ENCODE measurements at regions not wholly inside any gene's neighbourhood (a gene's known extent, or its start where the extent isn't known, plus 50 kb on each side); places are given as distances from the start of the nearest gene placed in this dataset.

GRCh38 chr9:38194870-38195269 lies 125.8 kb upstream of the SHB start:
- no peak overlapping the region for H3K27ac Mint-ChIP-seq
- ATAC-seq (no peak), DNase-seq (no peak)
- peaks cover 32% of the 10 kb centered on the region for H3K27me3 Mint-ChIP-seq
- no peaks in the 10 kb centered on the region for H3K4me1 Mint-ChIP-seq
- no peaks in the 10 kb centered on the region for H3K36me3 Mint-ChIP-seq (ENCODE audit: low read depth)
- no peaks in the 10 kb centered on the region for H3K9me3 ChIP-seq (ENCODE audit: control insufficient read depth, low read length, poor library complexity, severe bottlenecking)
- H3K4me3 Mint-ChIP-seq = peak overlapping the region; percentile 10

GRCh38 chr9:38192731-38193265 lies 123.8 kb upstream of the SHB start:
- DNase-seq = no peak
- Mint-ChIP-seq H3K27ac (no peak overlapping the region), H3K27me3 (peaks cover 26% of the 10 kb centered on the region), H3K4me3 (no peak overlapping the region), H3K36me3 (ENCODE audit: low read depth) (no peaks in the 10 kb centered on the region), H3K4me1 (no peaks in the 10 kb centered on the region)
- no peak for ATAC-seq
- no peaks in the 10 kb centered on the region for H3K9me3 ChIP-seq (ENCODE audit: control insufficient read depth, low read length, poor library complexity, severe bottlenecking)

DNA sequence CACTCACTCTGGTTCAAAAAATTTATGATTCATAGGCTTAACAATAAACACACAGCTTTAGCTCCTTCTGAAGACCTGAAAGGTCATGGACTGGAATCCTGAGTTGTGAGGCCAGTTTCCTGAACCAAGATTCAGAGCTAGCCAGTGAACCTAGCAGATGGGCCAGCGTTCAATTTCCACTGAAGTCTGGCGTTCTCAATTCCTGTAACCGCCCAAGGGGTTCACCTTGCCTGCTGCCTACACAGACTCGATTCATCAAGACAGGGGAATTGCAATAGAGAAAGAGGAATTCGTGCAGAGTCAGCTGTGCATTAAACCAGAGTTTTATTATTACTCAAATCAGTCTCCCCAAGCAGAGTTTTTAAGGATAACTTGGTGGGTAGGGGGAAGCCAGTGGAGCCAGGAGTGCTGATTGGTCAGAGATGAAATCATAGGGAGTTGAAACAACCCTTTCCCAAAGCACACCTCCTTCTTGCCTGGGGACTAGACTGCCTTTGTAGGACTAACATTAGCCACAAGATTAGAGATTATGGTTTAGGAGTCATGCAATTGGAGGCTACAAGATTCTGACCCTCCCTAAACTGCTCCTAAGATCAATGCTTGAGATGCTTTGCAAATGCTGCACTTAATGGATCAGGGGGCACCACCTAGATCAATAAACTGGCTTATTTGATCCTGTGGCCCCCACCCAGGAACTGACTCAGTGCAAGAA lies 117.5 kb upstream of the SHB start:
- ATAC-seq (no peak), DNase-seq (no peak)
- H3K36me3 Mint-ChIP-seq (ENCODE audit: low read depth) = no peaks in the 10 kb centered on the region
- H3K27ac Mint-ChIP-seq = no peak overlapping the region
- peaks cover 14% of the 10 kb centered on the region for H3K27me3 Mint-ChIP-seq
- H3K4me3 Mint-ChIP-seq = no peak overlapping the region
- H3K9me3 ChIP-seq (ENCODE audit: control insufficient read depth, low read length, poor library complexity, severe bottlenecking) = no peaks in the 10 kb centered on the region
- H3K4me1 Mint-ChIP-seq = no peaks in the 10 kb centered on the region

DNA sequence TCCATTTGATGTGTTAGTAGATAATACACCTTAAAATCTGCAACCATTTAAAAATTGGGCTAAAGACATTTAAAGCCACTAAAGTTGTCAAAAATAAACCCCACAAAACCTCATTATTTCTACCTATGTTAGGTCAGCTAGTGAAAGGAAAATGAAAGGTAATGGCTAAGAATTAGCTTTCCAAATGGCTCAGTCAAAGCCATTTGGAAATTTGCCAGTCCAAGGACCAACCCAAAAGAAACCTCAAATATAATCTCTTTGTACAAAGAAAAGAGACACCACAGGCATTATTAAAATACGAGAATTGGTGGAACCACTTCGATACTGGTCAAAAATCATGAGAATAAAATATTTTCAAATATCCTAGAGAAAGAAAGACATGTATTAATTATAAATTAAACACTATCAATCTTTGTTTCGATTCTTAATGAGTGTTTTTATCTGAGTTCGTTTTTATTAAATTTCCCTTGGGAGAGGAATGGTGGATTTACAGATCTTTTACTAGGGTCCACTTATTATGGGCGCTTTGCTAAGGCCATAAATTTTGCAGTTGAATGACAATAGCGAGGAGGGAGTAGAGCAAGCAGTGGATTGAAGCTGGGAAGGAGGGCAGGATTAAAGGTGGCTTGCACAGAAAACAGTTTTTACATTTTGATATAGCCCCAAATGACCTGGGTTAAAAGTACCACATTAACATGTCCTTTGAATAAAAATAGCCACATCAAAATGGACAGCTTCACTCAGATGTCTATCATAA lies 116.8 kb upstream of the SHB start:
- no peak overlapping the region for H3K4me3 Mint-ChIP-seq
- no peaks in the 10 kb centered on the region for H3K4me1 Mint-ChIP-seq
- peaks cover 14% of the 10 kb centered on the region for H3K27me3 Mint-ChIP-seq
- H3K9me3 ChIP-seq (ENCODE audit: control insufficient read depth, low read length, poor library complexity, severe bottlenecking) = no peaks in the 10 kb centered on the region
- no peak overlapping the region for H3K27ac Mint-ChIP-seq
- no peaks in the 10 kb centered on the region for H3K36me3 Mint-ChIP-seq (ENCODE audit: low read depth)
- ATAC-seq = no peak
- DNase-seq = no peak

GRCh38 chr9:38183994-38184568 lies 115.1 kb upstream of the SHB start:
- DNase-seq (no peak), ATAC-seq (no peak)
- H3K36me3 Mint-ChIP-seq (ENCODE audit: low read depth) = no peaks in the 10 kb centered on the region
- no peaks in the 10 kb centered on the region for H3K9me3 ChIP-seq (ENCODE audit: control insufficient read depth, low read length, poor library complexity, severe bottlenecking)
- H3K27me3 Mint-ChIP-seq = peaks cover 24% of the 10 kb centered on the region
- H3K27ac Mint-ChIP-seq = no peak overlapping the region
- H3K4me1 Mint-ChIP-seq = no peaks in the 10 kb centered on the region
- H3K4me3 Mint-ChIP-seq = no peak overlapping the region

GRCh38 chr9:38182321-38182720 lies 113.3 kb upstream of the SHB start:
- H3K9me3 ChIP-seq (ENCODE audit: control insufficient read depth, low read length, poor library complexity, severe bottlenecking) = no peaks in the 10 kb centered on the region
- H3K4me3 Mint-ChIP-seq = no peak overlapping the region
- peaks cover 34% of the 10 kb centered on the region for H3K27me3 Mint-ChIP-seq
- DNase-seq (no peak), ATAC-seq (no peak)
- no peaks in the 10 kb centered on the region for H3K4me1 Mint-ChIP-seq
- no peaks in the 10 kb centered on the region for H3K36me3 Mint-ChIP-seq (ENCODE audit: low read depth)
- no peak overlapping the region for H3K27ac Mint-ChIP-seq

- DNase-seq (no peak), ATAC-seq (no peak)
- Mint-ChIP-seq H3K4me3 (no peak overlapping the region), H3K27me3 (peaks cover 31% of the 10 kb centered on the region), H3K4me1 (no peaks in the 10 kb centered on the region), H3K27ac (no peak overlapping the region), H3K36me3 (ENCODE audit: low read depth) (no peaks in the 10 kb centered on the region)
- no peaks in the 10 kb centered on the region for H3K9me3 ChIP-seq (ENCODE audit: control insufficient read depth, low read length, poor library complexity, severe bottlenecking)
These were observed 112.8 kb upstream of the SHB start for GRCh38 chr9:38181866-38182265.

DNA sequence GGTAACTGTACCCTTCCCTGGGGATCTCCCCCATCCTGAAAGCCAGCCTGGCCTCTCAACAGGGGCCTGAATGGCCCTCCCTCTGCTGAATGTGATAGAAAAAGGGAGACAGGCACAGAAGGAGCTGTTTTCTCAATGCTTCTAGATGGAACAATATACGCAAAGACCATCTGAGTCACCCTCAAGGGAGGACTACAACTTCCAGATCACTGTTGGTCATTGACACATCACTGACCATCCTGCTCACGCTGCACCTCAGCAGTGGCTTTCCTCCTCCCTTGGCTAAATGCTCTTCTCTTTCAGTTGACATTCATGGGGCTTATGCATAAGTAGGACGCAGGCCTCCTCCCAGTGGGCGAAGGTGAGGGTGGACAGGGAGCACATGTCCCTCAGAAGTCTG lies 112.2 kb upstream of the SHB start:
- no peak overlapping the region for H3K27ac Mint-ChIP-seq
- H3K27me3 Mint-ChIP-seq = peaks cover 28% of the 10 kb centered on the region
- H3K36me3 Mint-ChIP-seq (ENCODE audit: low read depth) = no peaks in the 10 kb centered on the region
- ATAC-seq (no peak), DNase-seq (no peak)
- H3K9me3 ChIP-seq (ENCODE audit: control insufficient read depth, low read length, poor library complexity, severe bottlenecking) = no peaks in the 10 kb centered on the region
- H3K4me3 Mint-ChIP-seq = no peak overlapping the region
- no peaks in the 10 kb centered on the region for H3K4me1 Mint-ChIP-seq

GRCh38 chr9:38180656-38181055 lies 111.6 kb upstream of the SHB start:
- H3K36me3 Mint-ChIP-seq (ENCODE audit: low read depth) = no peaks in the 10 kb centered on the region
- no peak for ATAC-seq

DNA sequence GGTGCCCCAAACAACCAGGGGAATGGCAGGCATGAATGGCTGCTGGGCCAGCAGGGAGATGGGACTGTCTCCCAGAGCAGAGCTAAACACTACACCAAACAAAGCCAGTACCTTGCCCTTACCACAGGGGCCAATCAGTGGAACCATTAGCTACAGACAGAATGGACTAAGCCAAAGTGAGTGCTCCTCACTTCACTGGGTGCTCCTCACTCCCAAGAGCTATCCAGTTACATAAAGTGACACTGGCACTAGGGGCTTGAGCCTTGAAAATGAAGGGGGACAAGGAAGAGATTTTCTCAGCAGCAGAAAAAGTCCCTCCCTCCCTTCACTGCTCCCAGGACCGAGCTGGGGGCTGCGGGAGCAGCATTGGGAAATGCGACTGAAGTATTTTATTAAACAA lies 110.9 kb upstream of the SHB start:
- Mint-ChIP-seq H3K4me1 (no peaks in the 10 kb centered on the region), H3K36me3 (ENCODE audit: low read depth) (peaks cover 1% of the 10 kb centered on the region), H3K27ac (no peak overlapping the region), H3K4me3 (no peak overlapping the region), H3K27me3 (peaks cover 24% of the 10 kb centered on the region)
- DNase-seq (no peak), ATAC-seq (no peak)
- H3K9me3 ChIP-seq (ENCODE audit: control insufficient read depth, low read length, poor library complexity, severe bottlenecking) = no peaks in the 10 kb centered on the region

More at GRCh38 chr9:38180656-38181055, 111.6 kb upstream of the SHB start:
- no peak overlapping the region for H3K4me3 Mint-ChIP-seq
- no peak overlapping the region for H3K27ac Mint-ChIP-seq
- H3K27me3 Mint-ChIP-seq = peaks cover 23% of the 10 kb centered on the region
- H3K9me3 ChIP-seq (ENCODE audit: control insufficient read depth, low read length, poor library complexity, severe bottlenecking) = no peaks in the 10 kb centered on the region
- no peaks in the 10 kb centered on the region for H3K4me1 Mint-ChIP-seq
- DNase-seq = no peak

DNA sequence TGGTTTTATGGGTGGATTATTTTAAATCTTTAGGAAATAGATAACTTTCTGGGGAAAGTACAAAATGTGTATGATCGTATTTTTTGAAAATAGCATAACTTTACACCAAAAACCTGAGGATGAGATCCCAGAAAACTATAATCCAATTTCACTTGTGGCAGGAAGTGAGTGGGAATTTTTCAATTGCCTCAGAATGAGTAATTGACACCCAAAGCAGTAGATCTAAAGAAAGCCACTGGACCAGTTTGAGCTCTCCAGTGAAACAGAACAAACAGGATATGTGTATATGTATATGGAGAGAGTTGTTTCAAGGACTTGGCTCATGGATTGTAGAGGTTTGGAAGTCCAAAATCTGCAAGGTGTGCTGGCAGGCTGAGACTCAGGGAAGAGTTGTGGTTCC lies 109.2 kb upstream of the SHB start:
- no peak overlapping the region for H3K27ac Mint-ChIP-seq
- no peaks in the 10 kb centered on the region for H3K4me1 Mint-ChIP-seq
- DNase-seq (no peak), ATAC-seq (no peak)
- H3K4me3 Mint-ChIP-seq = no peak overlapping the region
- peaks cover 2% of the 10 kb centered on the region for H3K36me3 Mint-ChIP-seq (ENCODE audit: low read depth)
- H3K9me3 ChIP-seq (ENCODE audit: control insufficient read depth, low read length, poor library complexity, severe bottlenecking) = no peaks in the 10 kb centered on the region
- H3K27me3 Mint-ChIP-seq = peaks cover 34% of the 10 kb centered on the region

DNA sequence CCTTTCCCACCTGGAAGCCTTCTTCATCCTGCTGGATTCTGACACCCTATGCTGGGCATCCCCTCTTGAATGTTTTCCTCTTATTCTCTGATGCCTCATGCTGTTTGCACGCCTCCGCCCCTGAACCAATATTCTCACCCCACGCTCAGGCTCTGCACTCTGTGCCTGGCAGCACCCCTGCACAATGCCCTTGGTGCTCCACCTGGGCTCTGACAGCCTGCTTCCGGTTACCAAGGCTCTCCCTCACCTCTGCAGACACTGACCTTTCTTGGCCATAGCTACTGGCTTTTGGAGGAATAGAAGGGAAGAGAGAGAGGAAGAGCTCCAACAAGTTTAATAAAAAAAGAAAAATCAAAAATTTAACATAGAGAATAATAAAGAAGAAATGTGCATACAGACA lies 108.7 kb upstream of the SHB start:
- DNase-seq (no peak), ATAC-seq (no peak)
- Mint-ChIP-seq H3K36me3 (ENCODE audit: low read depth) (peaks cover 2% of the 10 kb centered on the region), H3K27ac (no peak overlapping the region), H3K4me1 (no peaks in the 10 kb centered on the region), H3K4me3 (no peak overlapping the region), H3K27me3 (peaks cover 35% of the 10 kb centered on the region)
- no peaks in the 10 kb centered on the region for H3K9me3 ChIP-seq (ENCODE audit: control insufficient read depth, low read length, poor library complexity, severe bottlenecking)

DNA sequence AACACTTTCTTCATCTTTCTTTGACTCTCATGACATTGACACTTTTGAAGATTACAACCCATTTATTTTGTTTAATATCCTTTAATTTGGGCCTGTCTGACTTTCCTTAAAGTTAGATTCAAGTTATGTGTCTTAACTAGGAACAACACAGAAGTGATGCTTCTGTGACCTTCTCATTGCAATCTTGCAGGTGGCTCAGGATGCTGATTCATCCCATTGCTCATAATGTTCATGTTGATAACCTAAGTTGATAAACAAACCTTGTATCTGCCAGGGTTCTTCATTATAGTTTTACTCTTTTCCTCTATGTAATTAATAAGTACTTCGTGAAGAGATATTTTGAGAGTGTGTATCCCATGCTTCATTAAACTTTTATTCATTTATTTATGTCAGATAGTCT lies 107.2 kb upstream of the SHB start:
- H3K27ac Mint-ChIP-seq = no peak overlapping the region

More for the DNA sequence above, 107.2 kb upstream of the SHB start:
- DNase-seq (no peak), ATAC-seq (no peak)
- H3K27me3 Mint-ChIP-seq = peaks cover 35% of the 10 kb centered on the region
- H3K9me3 ChIP-seq (ENCODE audit: control insufficient read depth, low read length, poor library complexity, severe bottlenecking) = no peaks in the 10 kb centered on the region
- peaks cover 2% of the 10 kb centered on the region for H3K36me3 Mint-ChIP-seq (ENCODE audit: low read depth)
- no peaks in the 10 kb centered on the region for H3K4me1 Mint-ChIP-seq
- no peak overlapping the region for H3K4me3 Mint-ChIP-seq
